ENCODE measurements at regions not wholly inside any gene's neighbourhood (a gene's known extent, or its start where the extent isn't known, plus 50 kb on each side); places are given as distances from the start of the nearest gene placed in this dataset.
"Not testable (repeated sequence)": the region's sequence is repeated elsewhere in the genome, so short reads cannot be mapped to it uniquely, and the experiment has no call there.

GRCh38 chr2:184993746-184994145, 395.4 kb downstream of the ZNF804A start:
- DNase-seq (ENCODE audit: insufficient read length, low spot score) = no peak
- FAIRE-seq = no peak

GRCh38 chr2:185006481-185006880, 408.2 kb downstream of the ZNF804A start:
- no peak for TF ChIP-seq POLR2A (IDR thresholded peaks at IDR 0.05; ENCODE audit: low read depth, low read length)
- FAIRE-seq (no peak), DNase-seq (ENCODE audit: insufficient read length, low spot score) (no peak)

More at GRCh38 chr2:184993746-184994145, 395.4 kb downstream of the ZNF804A start:
- no peak for TF ChIP-seq POLR2A (IDR thresholded peaks at IDR 0.05; ENCODE audit: low read depth, low read length)

- no peak for TF ChIP-seq POLR2A (IDR thresholded peaks at IDR 0.05; ENCODE audit: low read depth, low read length)
- DNase-seq (ENCODE audit: insufficient read length, low spot score) (no peak), FAIRE-seq (no peak)
These were observed 414.3 kb downstream of the ZNF804A start for GRCh38 chr2:185012643-185013042.

GRCh38 chr2:185014076-185014475, 415.7 kb downstream of the ZNF804A start:
- no peak for FAIRE-seq

GRCh38 chr2:185025891-185026290, 427.6 kb downstream of the ZNF804A start:
- FAIRE-seq; DNase-seq (ENCODE audit: insufficient read length, low spot score): not testable (repeated sequence)

More at GRCh38 chr2:185014076-185014475, 415.7 kb downstream of the ZNF804A start:
- no peak for DNase-seq (ENCODE audit: insufficient read length, low spot score)
- no peak for TF ChIP-seq POLR2A (IDR thresholded peaks at IDR 0.05; ENCODE audit: low read depth, low read length)

- FAIRE-seq = no peak
These were observed 437.6 kb downstream of the ZNF804A start for GRCh38 chr2:185035906-185036305.

GRCh38 chr2:185044323-185044874, 446.1 kb downstream of the ZNF804A start:
- no peak for TF ChIP-seq POLR2A (IDR thresholded peaks at IDR 0.05; ENCODE audit: low read depth, low read length)
- no peak for FAIRE-seq
- no peak for DNase-seq (ENCODE audit: insufficient read length, low spot score)

More at GRCh38 chr2:185035906-185036305, 437.6 kb downstream of the ZNF804A start:
- no peak for DNase-seq (ENCODE audit: insufficient read length, low spot score)
- TF ChIP-seq POLR2A (IDR thresholded peaks at IDR 0.05; ENCODE audit: low read depth, low read length) = no peak

- DNase-seq (ENCODE audit: insufficient read length, low spot score) (no peak), FAIRE-seq (no peak)
- no peak for TF ChIP-seq POLR2A (IDR thresholded peaks at IDR 0.05; ENCODE audit: low read depth, low read length)
These were observed 452.5 kb downstream of the ZNF804A start for GRCh38 chr2:185050804-185051203.

GRCh38 chr2:185063761-185064160, 465.4 kb downstream of the ZNF804A start:
- DNase-seq (ENCODE audit: insufficient read length, low spot score) (no peak), FAIRE-seq (no peak)
- no peak for TF ChIP-seq POLR2A (IDR thresholded peaks at IDR 0.05; ENCODE audit: low read depth, low read length)

GRCh38 chr2:185066128-185066527, 467.8 kb downstream of the ZNF804A start:
- DNase-seq (ENCODE audit: insufficient read length, low spot score) = no peak
- no peak for FAIRE-seq
- TF ChIP-seq POLR2A (IDR thresholded peaks at IDR 0.05; ENCODE audit: low read depth, low read length) = no peak

- no peak for TF ChIP-seq POLR2A (IDR thresholded peaks at IDR 0.05; ENCODE audit: low read depth, low read length)
- DNase-seq (ENCODE audit: insufficient read length, low spot score) = no peak
- FAIRE-seq = no peak
These were observed 470.8 kb downstream of the ZNF804A start for GRCh38 chr2:185069107-185069506.

GRCh38 chr2:185074156-185074555, 475.8 kb downstream of the ZNF804A start:
- TF ChIP-seq POLR2A (IDR thresholded peaks at IDR 0.05; ENCODE audit: low read depth, low read length) = no peak
- DNase-seq (ENCODE audit: insufficient read length, low spot score) (no peak), FAIRE-seq (no peak)

GRCh38 chr2:185082749-185083148, 484.4 kb downstream of the ZNF804A start:
- FAIRE-seq (no peak), DNase-seq (ENCODE audit: insufficient read length, low spot score) (no peak)

GRCh38 chr2:185108588-185108987, 510.3 kb downstream of the ZNF804A start:
- TF ChIP-seq POLR2A (IDR thresholded peaks at IDR 0.05; ENCODE audit: low read depth, low read length) = no peak
- DNase-seq (ENCODE audit: insufficient read length, low spot score) (no peak), FAIRE-seq (peak; percentile 11)

More at GRCh38 chr2:185082749-185083148, 484.4 kb downstream of the ZNF804A start:
- no peak for TF ChIP-seq POLR2A (IDR thresholded peaks at IDR 0.05; ENCODE audit: low read depth, low read length)

- no peak for TF ChIP-seq POLR2A (IDR thresholded peaks at IDR 0.05; ENCODE audit: low read depth, low read length)
- no peak for DNase-seq (ENCODE audit: insufficient read length, low spot score)
- no peak for FAIRE-seq
These were observed 529.1 kb downstream of the ZNF804A start for GRCh38 chr2:185127412-185127811.

- no peak for TF ChIP-seq POLR2A (IDR thresholded peaks at IDR 0.05; ENCODE audit: low read depth, low read length)
- FAIRE-seq = no peak
- no peak for DNase-seq (ENCODE audit: insufficient read length, low spot score)
These were observed 530.0 kb downstream of the ZNF804A start for GRCh38 chr2:185128346-185128745.
